ENCODE measurements at regions not wholly inside any gene's neighbourhood (a gene's known extent, or its start where the extent isn't known, plus 50 kb on each side); places are given as distances from the start of the nearest gene placed in this dataset.

DNA sequence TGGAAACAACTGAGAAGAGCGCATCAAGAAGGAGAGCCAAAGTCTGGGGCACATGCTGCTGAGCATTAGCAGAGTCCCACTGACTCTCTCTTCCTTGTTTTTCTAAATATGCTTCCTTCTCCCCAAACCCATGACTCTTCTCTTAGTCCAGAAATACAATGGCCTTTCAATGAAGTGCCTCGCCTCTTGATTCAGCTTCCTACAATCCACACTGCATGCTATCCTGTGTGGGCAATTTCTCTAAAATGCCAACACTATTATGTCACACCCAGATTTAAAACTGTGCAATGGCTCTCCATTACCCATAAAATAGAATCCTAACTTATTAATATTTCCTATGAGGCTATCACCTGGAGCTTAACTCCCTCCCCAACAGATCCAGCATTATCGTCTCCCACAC is 198.6 kb downstream of the RPAP3 start:
- Mint-ChIP-seq H3K4me3 (no peak overlapping the region), H3K9me3 (no peaks in the 10 kb centered on the region), H3K27me3 (no peaks in the 10 kb centered on the region), H3K36me3 (ENCODE audit: low read depth) (peaks cover 5% of the 10 kb centered on the region), H3K27ac (no peak overlapping the region), H3K4me1 (ENCODE audit: low read depth) (no peaks in the 10 kb centered on the region)
- H3K4me1 ChIP-seq (ENCODE audit: insufficient read depth, low read length) = no peaks in the 10 kb centered on the region
- H3K9me3 ChIP-seq (ENCODE audit: control insufficient read depth in 1 of 2, insufficient read depth in 1 of 2, low read length in 2 of 2) = no peaks in the 10 kb centered on the region
- H3K27ac ChIP-seq (ENCODE audit: low read depth in 1 of 2, low read length in 2 of 2) = no peak overlapping the region
- H3K4me3 ChIP-seq (ENCODE audit: low read length) = no peak overlapping the region
- no peaks in the 10 kb centered on the region for H3K27me3 ChIP-seq (ENCODE audit: control insufficient read depth in 1 of 2, insufficient read depth in 2 of 2, low read length in 2 of 2)
- no peaks in the 10 kb centered on the region for H3K36me3 ChIP-seq (ENCODE audit: insufficient read depth, low read length)
- ChIA-PET POLR2A (no interaction called here), CTCF (no interaction called here)
- TF ChIP-seq, protein P1, sequence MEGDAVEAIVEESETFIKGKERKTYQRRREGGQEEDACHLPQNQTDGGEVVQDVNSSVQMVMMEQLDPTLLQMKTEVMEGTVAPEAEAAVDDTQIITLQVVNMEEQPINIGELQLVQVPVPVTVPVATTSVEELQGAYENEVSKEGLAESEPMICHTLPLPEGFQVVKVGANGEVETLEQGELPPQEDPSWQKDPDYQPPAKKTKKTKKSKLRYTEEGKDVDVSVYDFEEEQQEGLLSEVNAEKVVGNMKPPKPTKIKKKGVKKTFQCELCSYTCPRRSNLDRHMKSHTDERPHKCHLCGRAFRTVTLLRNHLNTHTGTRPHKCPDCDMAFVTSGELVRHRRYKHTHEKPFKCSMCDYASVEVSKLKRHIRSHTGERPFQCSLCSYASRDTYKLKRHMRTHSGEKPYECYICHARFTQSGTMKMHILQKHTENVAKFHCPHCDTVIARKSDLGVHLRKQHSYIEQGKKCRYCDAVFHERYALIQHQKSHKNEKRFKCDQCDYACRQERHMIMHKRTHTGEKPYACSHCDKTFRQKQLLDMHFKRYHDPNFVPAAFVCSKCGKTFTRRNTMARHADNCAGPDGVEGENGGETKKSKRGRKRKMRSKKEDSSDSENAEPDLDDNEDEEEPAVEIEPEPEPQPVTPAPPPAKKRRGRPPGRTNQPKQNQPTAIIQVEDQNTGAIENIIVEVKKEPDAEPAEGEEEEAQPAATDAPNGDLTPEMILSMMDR (IDR thresholded peaks at IDR 0.05) = no peak
- intact Hi-C loops (cut with DNase I, micrococcal nuclease) = no loop called here
- DNase-seq (no peak), ATAC-seq (ENCODE audit: poor library complexity) (no peak)

DNA sequence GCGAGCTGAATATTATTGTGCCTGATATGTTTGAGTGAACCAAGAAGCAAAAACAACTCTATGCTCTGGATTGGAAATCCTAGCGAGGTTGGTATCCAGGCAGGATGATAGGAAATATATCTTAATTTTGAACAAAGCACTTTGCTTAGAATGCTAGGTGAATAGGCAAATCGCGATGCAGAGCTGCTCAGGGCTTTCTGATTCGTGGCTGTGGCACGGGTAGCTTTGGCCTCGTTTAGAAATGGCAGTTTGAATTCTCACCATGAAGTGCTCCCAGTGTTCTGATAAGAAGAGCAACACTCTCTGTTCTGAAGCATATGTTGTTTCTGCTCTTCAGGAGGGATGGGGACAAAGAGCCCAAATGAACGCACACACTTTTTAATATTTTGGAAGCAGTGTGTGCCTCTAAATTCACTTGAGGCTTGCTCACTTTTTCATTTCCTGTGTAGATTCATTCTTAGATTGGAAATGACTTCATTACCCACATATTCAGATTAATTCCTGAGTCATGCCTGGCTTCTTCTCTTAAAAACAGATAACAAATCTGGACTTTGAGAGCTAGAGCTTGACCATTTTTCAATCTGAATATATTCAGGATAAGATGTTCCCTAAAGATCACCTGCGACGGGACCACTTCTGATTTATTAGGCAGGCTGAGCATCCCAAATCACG is 200.9 kb downstream of the RPAP3 start:
- no peaks in the 10 kb centered on the region for H3K27me3 Mint-ChIP-seq
- Histone ChIP-seq H3K4me1 (ENCODE audit: insufficient read depth, low read length) (no peaks in the 10 kb centered on the region), H3K9me3 (ENCODE audit: control insufficient read depth in 1 of 2, insufficient read depth in 1 of 2, low read length in 2 of 2) (no peaks in the 10 kb centered on the region), H3K4me3 (ENCODE audit: low read length) (no peak overlapping the region), H3K27me3 (ENCODE audit: control insufficient read depth in 1 of 2, insufficient read depth in 2 of 2, low read length in 2 of 2) (no peaks in the 10 kb centered on the region), H3K36me3 (ENCODE audit: insufficient read depth, low read length) (no peaks in the 10 kb centered on the region), H3K27ac (ENCODE audit: low read depth in 1 of 2, low read length in 2 of 2) (no peak overlapping the region)
- TF ChIP-seq, protein P1 (IDR thresholded peaks at IDR 0.05) = no peak
- no peak for DNase-seq
- no peak for ATAC-seq (ENCODE audit: poor library complexity)
- H3K36me3 Mint-ChIP-seq (ENCODE audit: low read depth) = no peaks in the 10 kb centered on the region
- no peaks in the 10 kb centered on the region for H3K4me1 Mint-ChIP-seq (ENCODE audit: low read depth)
- POLR2A ChIA-PET = no interaction called here
- intact Hi-C loops (cut with DNase I, micrococcal nuclease) = no loop called here
- no peak overlapping the region for H3K27ac Mint-ChIP-seq
- H3K9me3 Mint-ChIP-seq = no peaks in the 10 kb centered on the region
- H3K4me3 Mint-ChIP-seq = no peak overlapping the region
- CTCF ChIA-PET = no interaction called here

DNA sequence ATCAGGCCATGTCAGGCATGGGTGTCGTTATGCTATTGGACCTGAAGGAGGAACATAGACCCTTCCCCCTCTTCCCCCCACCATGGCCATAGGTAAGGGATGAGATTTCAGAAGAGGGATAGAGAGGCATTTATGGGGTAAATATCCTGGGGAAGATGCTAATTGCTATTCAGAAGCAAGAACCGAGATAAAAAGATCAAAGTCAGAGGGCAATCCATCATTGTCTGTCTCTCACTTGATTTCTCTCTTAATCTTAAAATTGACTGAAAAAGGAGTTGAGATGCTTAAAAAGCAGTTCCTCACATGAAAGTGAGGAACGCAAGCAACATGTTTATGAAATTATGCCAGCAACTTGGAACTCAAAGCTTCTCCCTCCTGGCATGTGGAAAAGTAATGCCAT is 212.0 kb downstream of the RPAP3 start:
- Histone ChIP-seq H3K4me3 (ENCODE audit: low read length) (no peak overlapping the region), H3K27me3 (ENCODE audit: control insufficient read depth in 1 of 2, insufficient read depth in 2 of 2, low read length in 2 of 2) (no peaks in the 10 kb centered on the region), H3K9me3 (ENCODE audit: control insufficient read depth in 1 of 2, insufficient read depth in 1 of 2, low read length in 2 of 2) (peaks cover 9 to 10% of the 10 kb centered on the region in 2 experiments), H3K27ac (ENCODE audit: low read depth in 1 of 2, low read length in 2 of 2) (no peak overlapping the region), H3K36me3 (ENCODE audit: insufficient read depth, low read length) (no peaks in the 10 kb centered on the region), H3K4me1 (ENCODE audit: insufficient read depth, low read length) (no peaks in the 10 kb centered on the region)
- POLR2A ChIA-PET = no interaction called here
- Mint-ChIP-seq H3K27ac (no peak overlapping the region), H3K4me3 (no peak overlapping the region), H3K27me3 (no peaks in the 10 kb centered on the region), H3K9me3 (no peaks in the 10 kb centered on the region), H3K36me3 (ENCODE audit: low read depth) (peaks cover under 1% of the 10 kb centered on the region), H3K4me1 (ENCODE audit: low read depth) (no peaks in the 10 kb centered on the region)
- CTCF ChIA-PET = no interaction called here
- TF ChIP-seq, protein P1 (IDR thresholded peaks at IDR 0.05) = no peak
- intact Hi-C loops (cut with DNase I, micrococcal nuclease) = no loop called here
- ATAC-seq (ENCODE audit: poor library complexity) (no peak), DNase-seq (no peak)
